H9 (cell line): ENCODE measurements at regions not wholly inside any gene's neighbourhood (a gene's known extent, or its start where the extent isn't known, plus 50 kb on each side); places are given as distances from the start of the nearest gene placed in this dataset.

Experiments
- DNase-seq: peaks from one replicate; pipeline ENCODE4 v3.0.0-alpha.2; 2017
- H2AFZ ChIP-seq: one replicate; pipeline ENCODE4 v1.6.1; 2013; ENCODE audit warnings: mild to moderate bottlenecking, low read length, control low read depth, moderate library complexity
- H2AK5ac ChIP-seq: 2 replicates; pipeline ENCODE4 v1.6.1; 2013; ENCODE audit warnings: low read length, control low read depth, mixed read lengths; ENCODE audit not compliant: insufficient read length
- H2BK120ac ChIP-seq: one replicate; pipeline ENCODE4 v1.6.1; 2013; ENCODE audit warnings: low read depth, mild to moderate bottlenecking, low read length, control low read depth, inconsistent platforms; ENCODE audit not compliant: poor library complexity, severe bottlenecking
- H2BK12ac ChIP-seq: 2 replicates; pipeline ENCODE4 v1.6.1; 2013; ENCODE audit warnings: low read length, control low read depth, mixed read lengths, low read depth; ENCODE audit not compliant: insufficient read length
- H2BK15ac ChIP-seq: 2 replicates; pipeline ENCODE4 v1.6.1; 2013; ENCODE audit warnings: low read depth, low read length, control low read depth
- H2BK20ac ChIP-seq: one replicate; pipeline ENCODE4 v1.6.1; 2013; ENCODE audit warnings: low read depth, mild to moderate bottlenecking, low read length, control low read depth, inconsistent platforms; ENCODE audit not compliant: poor library complexity, severe bottlenecking
- H2BK5ac ChIP-seq: 2 replicates; pipeline ENCODE4 v1.6.1; 2013; ENCODE audit warnings: low read length, control low read depth, mixed read lengths; ENCODE audit not compliant: insufficient read length
- H3K14ac ChIP-seq: 2 replicates; pipeline ENCODE4 v1.6.1; 2013; ENCODE audit warnings: low read length, control low read depth; ENCODE audit not compliant: insufficient read depth
- H3K18ac ChIP-seq: 2 replicates; pipeline ENCODE4 v1.6.1; 2013; ENCODE audit warnings: low read depth, mild to moderate bottlenecking, mixed read lengths, low read length, control low read depth; ENCODE audit not compliant: insufficient read length
- H3K23ac ChIP-seq: 2 replicates; pipeline ENCODE4 v1.6.1; 2013; ENCODE audit warnings: low read length, control low read depth, mixed read lengths, low read depth; ENCODE audit not compliant: insufficient read length
- H3K23me2 ChIP-seq: 2 replicates; pipeline ENCODE4 v1.6.1; 2013; ENCODE audit warnings: low read depth, mild to moderate bottlenecking, mixed read lengths, low read length, control low read depth; ENCODE audit not compliant: insufficient read length, poor library complexity, severe bottlenecking
- H3K27ac ChIP-seq: 2 replicates; pipeline ENCODE4 v1.5.1; 2013; ENCODE audit warnings: low read length, control low read depth, mixed read lengths, low read depth; ENCODE audit not compliant: insufficient read length
- H3K27me3 ChIP-seq: 2 replicates; pipeline ENCODE4 v1.6.1; 2013; ENCODE audit warnings: low read length, control low read depth, inconsistent platforms; ENCODE audit not compliant: insufficient read depth
- H3K4ac ChIP-seq: 2 replicates; pipeline ENCODE4 v1.6.1; 2013; ENCODE audit warnings: low read depth, mild to moderate bottlenecking, control low read depth, inconsistent platforms, low read length, moderate library complexity
- H3K4me1 ChIP-seq: 2 replicates; pipeline ENCODE4 v1.6.1; 2013; ENCODE audit warnings: low read length, control low read depth, inconsistent platforms; ENCODE audit not compliant: insufficient read depth
- H3K4me2 ChIP-seq: 2 replicates; pipeline ENCODE4 v1.6.1; 2013; ENCODE audit warnings: low read length, control low read depth, mixed read lengths; ENCODE audit not compliant: insufficient read length, insufficient read depth
- H3K56ac ChIP-seq: 2 replicates; pipeline ENCODE4 v1.6.1; 2013; ENCODE audit warnings: low read depth, mild to moderate bottlenecking, mixed read lengths, low read length, control low read depth; ENCODE audit not compliant: insufficient read length
- H3K79me1 ChIP-seq: 2 replicates; pipeline ENCODE4 v1.6.1; 2013; ENCODE audit warnings: low read depth, mild to moderate bottlenecking, moderate library complexity, low read length, control low read depth, inconsistent platforms; ENCODE audit not compliant: insufficient read depth, poor library complexity, severe bottlenecking
- H3K79me2 ChIP-seq: 2 replicates; pipeline ENCODE4 v1.6.1; 2013; ENCODE audit warnings: low read length, control low read depth, inconsistent platforms; ENCODE audit not compliant: insufficient read depth
- H3K9ac ChIP-seq: 2 replicates; pipeline ENCODE4 v1.6.1; 2013; ENCODE audit warnings: low read length, control low read depth, mixed read lengths; ENCODE audit not compliant: insufficient read length; ENCODE audit errors: extremely low read depth
- H3K9me3 ChIP-seq: one replicate; pipeline ENCODE4 v1.6.1; 2013; ENCODE audit warnings: low read depth, low read length, inconsistent platforms; ENCODE audit not compliant: control insufficient read depth
- H3T11ph ChIP-seq: one replicate; pipeline ENCODE4 v1.6.1; 2013; ENCODE audit warnings: mild to moderate bottlenecking, low read length, control low read depth, inconsistent platforms
- H4K20me1 ChIP-seq: one replicate; pipeline ENCODE4 v1.6.1; 2013; ENCODE audit not compliant: control insufficient read depth, insufficient read length, insufficient read depth
- H4K5ac ChIP-seq: 2 replicates; pipeline ENCODE4 v1.6.1; 2013; ENCODE audit warnings: low read depth, mild to moderate bottlenecking, mixed read lengths, low read length, control low read depth; ENCODE audit not compliant: insufficient read length
- H4K8ac ChIP-seq: replicated peaks from 2 replicates; pipeline ENCODE4 v1.6.1; 2013; ENCODE audit warnings: low read length, control low read depth, mixed read lengths, low read depth; ENCODE audit not compliant: insufficient read length
- H4K91ac ChIP-seq: 2 replicates; pipeline ENCODE4 v1.6.1; 2013; ENCODE audit warnings: low read depth, mild to moderate bottlenecking, moderate library complexity, mixed read lengths, low read length, control low read depth; ENCODE audit not compliant: insufficient read length
- H3K27ac Mint-ChIP-seq, 3 experiments: 2 replicates in 2 of 3; 3 replicates in 1 of 3; pipeline ENCODE4 v1.8.0; 2020 to 2021; ENCODE audit warnings: mixed read lengths in 3 of 3, mild to moderate bottlenecking in 1 of 3, moderate library complexity in 1 of 3
- H3K27me3 Mint-ChIP-seq: 2 replicates; pipeline ENCODE4 v1.8.0; 2021; ENCODE audit warnings: low read depth, mild to moderate bottlenecking, moderate library complexity, mixed read lengths
- H3K36me3 Mint-ChIP-seq, 3 experiments: 2 replicates in 2 of 3; 3 replicates in 1 of 3; pipeline ENCODE4 v1.8.0; 2020 to 2021; ENCODE audit warnings: low read depth in 3 of 3, mixed read lengths in 3 of 3; ENCODE audit not compliant: insufficient read depth in 1 of 3
- H3K4me1 Mint-ChIP-seq, 2 experiments: 2 replicates each; pipeline ENCODE4 v1.8.0; 2020; ENCODE audit warnings: mixed read lengths in 2 of 2
- H3K4me3 Mint-ChIP-seq, 2 experiments: 2 replicates in 1 of 2; 3 replicates in 1 of 2; pipeline ENCODE4 v1.8.0; 2020 to 2021; ENCODE audit warnings: mild to moderate bottlenecking in 2 of 2, mixed read lengths in 2 of 2, moderate library complexity in 1 of 2
- H3K9me3 Mint-ChIP-seq, 2 experiments: 2 replicates in 1 of 2; 3 replicates in 1 of 2; pipeline ENCODE4 v1.8.0; 2020; ENCODE audit warnings: mild to moderate bottlenecking in 2 of 2, mixed read lengths in 2 of 2, moderate library complexity in 1 of 2
- WGBS: extraction: QIAGEN DNeasy Blood & Tissue Kit; methylation state at CpG from one replicate; pipeline ENCODE4 v1.1.7; 2013; ENCODE audit warnings: missing lambda C conversion rate, low lambda C conversion rate, mixed read lengths; ENCODE audit not compliant: insufficient read length; ENCODE audit errors: extremely low coverage; 5-methylcytosine and 5-hydroxymethylcytosine counted together
- TF ChIP-seq, protein P1 (sequence below): fragments of 200-600 bp; sonication (generic); conservative IDR thresholded peaks from 3 replicates; pipeline ENCODE4 v1.8.0; 2021; ENCODE audit warnings: antibody characterized with exemption, mild to moderate bottlenecking

- Histone ChIP-seq H3T11ph (no peak overlapping the region), H2AFZ (no peak overlapping the region), H3K23ac (no peak overlapping the region), H2BK120ac (no peak overlapping the region), H2BK12ac (no peak overlapping the region), H3K14ac (no peak overlapping the region), H3K9ac (no peak overlapping the region), H2BK20ac (no peak overlapping the region), H2BK15ac (no peak overlapping the region), H4K8ac (no peak overlapping the region), H3K27me3 (no peaks in the 10 kb centered on the region), H3K23me2 (no peaks in the 10 kb centered on the region), H3K79me1 (no peaks in the 10 kb centered on the region), H3K4ac (no peak overlapping the region), H3K4me2 (no peak overlapping the region), H3K4me1 (no peaks in the 10 kb centered on the region), H3K9me3 (peaks cover 27% of the 10 kb centered on the region), H3K56ac (no peak overlapping the region), H3K18ac (no peak overlapping the region), H2BK5ac (no peak overlapping the region), H3K79me2 (no peaks in the 10 kb centered on the region), H4K20me1 (no peaks in the 10 kb centered on the region), H4K91ac (no peak overlapping the region), H4K5ac (no peak overlapping the region), H2AK5ac (no peak overlapping the region), H3K27ac (no peak overlapping the region)
- Mint-ChIP-seq H3K4me1 (no peaks in the 10 kb centered on the region), H3K27ac (no peak overlapping the region), H3K27me3 (no peaks in the 10 kb centered on the region), H3K36me3 (peaks cover 0 to 5% (median 0%) of the 10 kb centered on the region in 3 experiments; a peak in 4 of 7 replicates), H3K4me3 (no peak overlapping the region), H3K9me3 (peaks cover 53 to 56% of the 10 kb centered on the region in 2 experiments)
- TF ChIP-seq, protein P1, sequence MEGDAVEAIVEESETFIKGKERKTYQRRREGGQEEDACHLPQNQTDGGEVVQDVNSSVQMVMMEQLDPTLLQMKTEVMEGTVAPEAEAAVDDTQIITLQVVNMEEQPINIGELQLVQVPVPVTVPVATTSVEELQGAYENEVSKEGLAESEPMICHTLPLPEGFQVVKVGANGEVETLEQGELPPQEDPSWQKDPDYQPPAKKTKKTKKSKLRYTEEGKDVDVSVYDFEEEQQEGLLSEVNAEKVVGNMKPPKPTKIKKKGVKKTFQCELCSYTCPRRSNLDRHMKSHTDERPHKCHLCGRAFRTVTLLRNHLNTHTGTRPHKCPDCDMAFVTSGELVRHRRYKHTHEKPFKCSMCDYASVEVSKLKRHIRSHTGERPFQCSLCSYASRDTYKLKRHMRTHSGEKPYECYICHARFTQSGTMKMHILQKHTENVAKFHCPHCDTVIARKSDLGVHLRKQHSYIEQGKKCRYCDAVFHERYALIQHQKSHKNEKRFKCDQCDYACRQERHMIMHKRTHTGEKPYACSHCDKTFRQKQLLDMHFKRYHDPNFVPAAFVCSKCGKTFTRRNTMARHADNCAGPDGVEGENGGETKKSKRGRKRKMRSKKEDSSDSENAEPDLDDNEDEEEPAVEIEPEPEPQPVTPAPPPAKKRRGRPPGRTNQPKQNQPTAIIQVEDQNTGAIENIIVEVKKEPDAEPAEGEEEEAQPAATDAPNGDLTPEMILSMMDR, result no peak
- DNase-seq, result no peak
- WGBS, result no CpG with 5 or more reads among the region's 2 CpGs
These were observed 52.6 kb upstream of the PABPC1L2A start for GRCh38 chrX:73131877-73132276.
